ENCODE measurements at regions not wholly inside any gene's neighbourhood (a gene's known extent, or its start where the extent isn't known, plus 50 kb on each side); places are given as distances from the start of the nearest gene placed in this dataset.

DNA sequence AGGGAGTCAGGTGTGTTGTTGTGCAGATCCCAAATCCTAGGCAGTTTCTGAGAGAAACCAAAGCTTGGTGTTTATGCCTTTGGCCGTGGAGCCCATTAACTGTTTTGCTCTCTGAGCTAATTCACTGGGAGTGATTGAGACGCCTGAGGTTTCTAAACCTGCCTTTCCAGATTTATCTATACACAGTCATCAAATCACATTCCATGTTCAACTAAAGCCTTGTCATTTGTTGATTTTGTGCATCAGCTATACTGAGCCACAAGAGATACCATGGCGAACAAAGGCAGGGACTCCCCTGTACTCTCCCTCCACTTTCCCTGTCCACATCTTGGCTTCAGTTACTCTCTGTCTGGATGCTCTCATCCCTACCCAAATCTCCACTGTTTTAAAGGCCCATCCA, 229.7 kb upstream of the PMEPA1 start:
- TF ChIP-seq, protein P1, sequence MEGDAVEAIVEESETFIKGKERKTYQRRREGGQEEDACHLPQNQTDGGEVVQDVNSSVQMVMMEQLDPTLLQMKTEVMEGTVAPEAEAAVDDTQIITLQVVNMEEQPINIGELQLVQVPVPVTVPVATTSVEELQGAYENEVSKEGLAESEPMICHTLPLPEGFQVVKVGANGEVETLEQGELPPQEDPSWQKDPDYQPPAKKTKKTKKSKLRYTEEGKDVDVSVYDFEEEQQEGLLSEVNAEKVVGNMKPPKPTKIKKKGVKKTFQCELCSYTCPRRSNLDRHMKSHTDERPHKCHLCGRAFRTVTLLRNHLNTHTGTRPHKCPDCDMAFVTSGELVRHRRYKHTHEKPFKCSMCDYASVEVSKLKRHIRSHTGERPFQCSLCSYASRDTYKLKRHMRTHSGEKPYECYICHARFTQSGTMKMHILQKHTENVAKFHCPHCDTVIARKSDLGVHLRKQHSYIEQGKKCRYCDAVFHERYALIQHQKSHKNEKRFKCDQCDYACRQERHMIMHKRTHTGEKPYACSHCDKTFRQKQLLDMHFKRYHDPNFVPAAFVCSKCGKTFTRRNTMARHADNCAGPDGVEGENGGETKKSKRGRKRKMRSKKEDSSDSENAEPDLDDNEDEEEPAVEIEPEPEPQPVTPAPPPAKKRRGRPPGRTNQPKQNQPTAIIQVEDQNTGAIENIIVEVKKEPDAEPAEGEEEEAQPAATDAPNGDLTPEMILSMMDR (IDR thresholded peaks at IDR 0.05 in 8 of 11, conservative IDR thresholded peaks at IDR 0.05 in 3 of 11), result no peak
- intact Hi-C loops (cut with DNase I; ENCODE audit: low total_unique reads), result no loop called here
- DNase-seq, result no peak
- no peak overlapping the region for H3K27ac ChIP-seq
- H3K4me1 ChIP-seq, result peaks cover 0 to 13% (median 8%) of the 10 kb centered on the region in 6 donors
- peaks cover 0 to 5% (median 0%) of the 10 kb centered on the region in 7 donors for H3K27me3 ChIP-seq (replicated peaks in 1 of 7)
- peaks cover 0 to 4% (median 0%) of the 10 kb centered on the region in 8 donors for H3K9me3 ChIP-seq
- no peak overlapping the region for H3K4me3 ChIP-seq
- H3K36me3 ChIP-seq, result no peaks in the 10 kb centered on the region
- 86 to 98% (median 89%) methylated on average over 3 of the region's 3 CpGs for WGBS, 5 donors

DNA sequence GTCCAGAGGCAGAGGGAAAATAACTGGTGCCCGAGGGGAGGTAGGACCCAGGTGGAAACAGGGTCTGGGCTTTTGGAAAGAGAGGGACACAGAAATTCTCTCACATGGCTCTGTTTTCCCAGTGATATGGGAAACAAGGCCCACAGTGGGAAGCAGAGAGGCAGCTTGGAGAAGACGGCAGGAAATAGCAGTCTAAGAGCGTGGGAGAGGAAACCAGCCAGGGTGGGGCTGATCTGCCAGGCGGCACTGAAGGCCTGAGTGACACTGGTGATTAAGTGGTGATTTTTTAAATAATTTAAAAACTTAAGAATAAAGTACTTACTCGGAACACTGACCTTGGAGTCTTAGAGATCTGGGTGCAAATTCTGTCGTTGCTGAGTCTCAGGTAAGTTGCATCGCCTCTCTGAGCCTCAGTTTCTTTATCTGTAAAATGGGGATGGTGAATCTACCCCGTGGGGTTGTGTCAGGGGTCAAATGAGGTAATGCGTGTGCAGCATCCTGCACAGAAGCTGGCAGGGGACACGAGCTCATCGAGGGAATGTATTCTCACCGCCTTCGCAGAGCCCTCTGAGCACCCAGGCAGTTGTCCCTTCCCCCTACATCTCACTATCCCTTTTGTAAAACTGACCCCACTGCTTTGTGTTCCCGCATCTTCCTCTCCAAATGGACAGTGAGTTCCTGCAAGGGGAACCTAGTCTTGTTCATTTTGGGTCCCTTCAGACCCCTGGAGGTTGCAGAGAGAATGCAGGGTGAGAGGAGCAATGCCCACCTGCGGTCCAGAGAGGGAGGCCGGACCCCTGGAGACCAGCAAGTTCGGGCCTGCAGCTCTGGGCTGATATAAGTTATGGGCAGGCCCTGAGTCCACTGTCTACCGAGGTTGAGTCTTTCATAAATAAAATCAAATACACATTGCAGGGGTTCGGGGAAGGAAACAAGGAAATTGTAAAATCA, 228.6 kb upstream of the PMEPA1 start:
- H3K4me3 ChIP-seq, result no peak overlapping the region
- DNase-seq, result no peak
- TF ChIP-seq POLR2AphosphoS5 (IDR thresholded peaks at IDR 0.05) (no peak), POLR2A (IDR thresholded peaks at IDR 0.05) (no peak)
- TF ChIP-seq, protein P1 (IDR thresholded peaks at IDR 0.05 in 8 of 11, conservative IDR thresholded peaks at IDR 0.05 in 3 of 11), result no peak
- WGBS, 5 donors, result 51 to 70% (median 63%) methylated on average over 19 of the region's 19 CpGs
- intact Hi-C loops (cut with DNase I; ENCODE audit: low total_unique reads), result no loop called here
- peaks cover 0 to 5% (median 0%) of the 10 kb centered on the region in 7 donors for H3K27me3 ChIP-seq (replicated peaks in 1 of 7)
- H3K9me3 ChIP-seq, result peaks cover 0 to 4% (median 0%) of the 10 kb centered on the region in 8 donors
- no peaks in the 10 kb centered on the region for H3K36me3 ChIP-seq
- H3K27ac ChIP-seq, result no peak overlapping the region
- peaks cover 0 to 13% (median 8%) of the 10 kb centered on the region in 6 donors for H3K4me1 ChIP-seq

DNA sequence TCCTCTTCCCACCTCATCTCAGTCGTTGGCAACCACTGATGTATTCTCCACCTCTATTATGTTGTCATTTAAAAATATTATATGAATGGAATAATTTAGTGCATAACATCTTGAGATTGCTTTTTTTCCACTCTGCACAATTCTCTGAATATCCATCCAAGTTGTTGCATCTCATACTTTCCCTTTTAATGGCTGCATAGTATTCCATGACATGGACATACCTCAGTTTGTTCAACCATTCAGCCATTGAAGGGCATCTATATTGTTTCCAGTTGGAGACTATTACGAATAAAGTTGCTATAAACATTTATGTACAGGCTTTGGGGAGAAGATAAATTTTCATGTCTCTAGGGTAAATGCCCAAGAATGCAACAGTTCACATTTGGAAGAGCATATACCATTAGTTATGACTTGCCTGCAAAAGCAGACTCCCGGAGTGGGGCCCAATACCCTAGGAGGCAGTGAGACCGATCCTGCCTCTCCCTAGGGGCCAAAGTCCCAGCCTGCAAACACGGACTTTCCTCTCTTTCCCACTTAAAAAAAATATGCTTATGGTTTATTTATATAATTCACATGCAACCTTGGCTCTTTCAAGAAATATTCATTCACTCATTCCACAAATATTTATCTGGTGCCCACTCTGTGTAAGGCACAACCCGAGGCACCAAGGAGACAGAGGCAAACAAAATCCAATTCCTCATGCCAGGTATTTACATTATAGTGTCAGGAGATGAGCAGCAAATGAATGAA, 227.0 kb upstream of the PMEPA1 start:
- peaks cover 0 to 13% (median 8%) of the 10 kb centered on the region in 6 donors for H3K4me1 ChIP-seq
- H3K36me3 ChIP-seq, result no peaks in the 10 kb centered on the region
- H3K27me3 ChIP-seq (replicated peaks in 1 of 7), result no peaks in the 10 kb centered on the region
- H3K4me3 ChIP-seq, result no peak overlapping the region
- no peak for DNase-seq
- H3K9me3 ChIP-seq, result peaks cover 0 to 4% (median 0%) of the 10 kb centered on the region in 8 donors
- WGBS, 5 donors, result 81 to 86% (median 84%) methylated on average over 6 of the region's 6 CpGs
- intact Hi-C loops (cut with DNase I; ENCODE audit: low total_unique reads), result no loop called here
- H3K27ac ChIP-seq, result no peak overlapping the region
- TF ChIP-seq, protein P1 (IDR thresholded peaks at IDR 0.05 in 8 of 11, conservative IDR thresholded peaks at IDR 0.05 in 3 of 11), result no peak
- TF ChIP-seq POLR2A (IDR thresholded peaks at IDR 0.05) (no peak), POLR2AphosphoS5 (IDR thresholded peaks at IDR 0.05) (no peak)

DNA sequence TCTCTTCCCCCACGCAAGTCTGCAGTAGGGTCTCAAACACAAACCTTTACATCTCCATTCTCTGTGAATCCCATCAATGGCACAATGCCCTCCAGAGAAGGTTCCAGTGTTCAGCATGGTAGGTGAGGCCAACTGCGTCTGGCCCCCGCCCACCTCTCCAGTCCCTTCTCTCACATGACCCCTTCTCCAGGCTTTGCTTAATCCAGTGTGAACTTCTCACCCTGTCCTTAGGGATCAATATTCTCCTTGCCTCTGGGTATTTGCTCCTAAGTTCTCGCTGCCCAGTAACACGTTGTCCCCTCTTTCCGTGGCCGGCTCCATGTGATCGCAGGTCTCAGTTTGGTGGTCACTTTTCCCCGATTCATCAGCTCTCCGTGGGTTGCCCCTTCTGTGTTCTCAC, 225.1 kb upstream of the PMEPA1 start:
- Histone ChIP-seq H3K9me3 (peaks cover 0 to 4% (median 0%) of the 10 kb centered on the region in 8 donors), H3K4me1 (peaks cover 0 to 13% (median 8%) of the 10 kb centered on the region in 6 donors), H3K27me3 (replicated peaks in 1 of 7) (no peaks in the 10 kb centered on the region), H3K4me3 (no peak overlapping the region), H3K27ac (no peak overlapping the region), H3K36me3 (no peaks in the 10 kb centered on the region)
- intact Hi-C loops (cut with DNase I; ENCODE audit: low total_unique reads), result no loop called here
- DNase-seq, result no peak
- TF ChIP-seq POLR2AphosphoS5 (IDR thresholded peaks at IDR 0.05), result no peak
- no peak for TF ChIP-seq POLR2A (IDR thresholded peaks at IDR 0.05)
- TF ChIP-seq, protein P1 (IDR thresholded peaks at IDR 0.05 in 8 of 11, conservative IDR thresholded peaks at IDR 0.05 in 3 of 11), result no peak
- 88 to 96% (median 95%) methylated on average over 10 of the region's 10 CpGs for WGBS, 5 donors
